ENCODE measurements at regions not wholly inside any gene's neighbourhood (a gene's known extent, or its start where the extent isn't known, plus 50 kb on each side); places are given as distances from the start of the nearest gene placed in this dataset.

DNA sequence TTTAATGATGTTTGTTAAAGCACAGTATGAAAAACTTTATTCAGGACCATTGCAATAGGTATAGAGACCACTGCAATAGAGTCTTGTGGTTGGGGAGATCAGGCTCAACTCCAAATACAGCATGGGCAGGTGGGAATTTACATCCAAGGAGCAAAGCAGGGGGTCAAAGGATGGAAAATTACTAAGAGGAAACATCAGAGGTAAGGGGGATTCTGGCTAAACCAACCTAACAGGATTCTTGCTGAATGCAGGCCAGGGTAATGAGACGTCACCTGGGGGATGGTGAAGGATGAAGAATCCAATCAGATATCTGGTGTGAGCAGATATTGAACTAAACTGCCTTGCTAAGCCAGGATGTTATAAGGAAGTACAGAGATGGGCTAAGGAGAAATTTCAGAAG, 126.6 kb upstream of the MIR17HG start:
- TF ChIP-seq, protein P1, sequence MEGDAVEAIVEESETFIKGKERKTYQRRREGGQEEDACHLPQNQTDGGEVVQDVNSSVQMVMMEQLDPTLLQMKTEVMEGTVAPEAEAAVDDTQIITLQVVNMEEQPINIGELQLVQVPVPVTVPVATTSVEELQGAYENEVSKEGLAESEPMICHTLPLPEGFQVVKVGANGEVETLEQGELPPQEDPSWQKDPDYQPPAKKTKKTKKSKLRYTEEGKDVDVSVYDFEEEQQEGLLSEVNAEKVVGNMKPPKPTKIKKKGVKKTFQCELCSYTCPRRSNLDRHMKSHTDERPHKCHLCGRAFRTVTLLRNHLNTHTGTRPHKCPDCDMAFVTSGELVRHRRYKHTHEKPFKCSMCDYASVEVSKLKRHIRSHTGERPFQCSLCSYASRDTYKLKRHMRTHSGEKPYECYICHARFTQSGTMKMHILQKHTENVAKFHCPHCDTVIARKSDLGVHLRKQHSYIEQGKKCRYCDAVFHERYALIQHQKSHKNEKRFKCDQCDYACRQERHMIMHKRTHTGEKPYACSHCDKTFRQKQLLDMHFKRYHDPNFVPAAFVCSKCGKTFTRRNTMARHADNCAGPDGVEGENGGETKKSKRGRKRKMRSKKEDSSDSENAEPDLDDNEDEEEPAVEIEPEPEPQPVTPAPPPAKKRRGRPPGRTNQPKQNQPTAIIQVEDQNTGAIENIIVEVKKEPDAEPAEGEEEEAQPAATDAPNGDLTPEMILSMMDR (IDR thresholded peaks at IDR 0.05) = no peak
- TF ChIP-seq EZH2phosphoT487 (IDR thresholded peaks at IDR 0.05) (no peak), EZH2 (IDR thresholded peaks at IDR 0.05) (no peak)

All from neural progenitor cell (in vitro differentiated cells).